ENCODE measurements at regions not wholly inside any gene's neighbourhood (a gene's known extent, or its start where the extent isn't known, plus 50 kb on each side); places are given as distances from the start of the nearest gene placed in this dataset.

GRCh38 chr16:17532338-17532995 is 61.7 kb upstream of the XYLT1 start:
- no peak for DNase-seq

DNA sequence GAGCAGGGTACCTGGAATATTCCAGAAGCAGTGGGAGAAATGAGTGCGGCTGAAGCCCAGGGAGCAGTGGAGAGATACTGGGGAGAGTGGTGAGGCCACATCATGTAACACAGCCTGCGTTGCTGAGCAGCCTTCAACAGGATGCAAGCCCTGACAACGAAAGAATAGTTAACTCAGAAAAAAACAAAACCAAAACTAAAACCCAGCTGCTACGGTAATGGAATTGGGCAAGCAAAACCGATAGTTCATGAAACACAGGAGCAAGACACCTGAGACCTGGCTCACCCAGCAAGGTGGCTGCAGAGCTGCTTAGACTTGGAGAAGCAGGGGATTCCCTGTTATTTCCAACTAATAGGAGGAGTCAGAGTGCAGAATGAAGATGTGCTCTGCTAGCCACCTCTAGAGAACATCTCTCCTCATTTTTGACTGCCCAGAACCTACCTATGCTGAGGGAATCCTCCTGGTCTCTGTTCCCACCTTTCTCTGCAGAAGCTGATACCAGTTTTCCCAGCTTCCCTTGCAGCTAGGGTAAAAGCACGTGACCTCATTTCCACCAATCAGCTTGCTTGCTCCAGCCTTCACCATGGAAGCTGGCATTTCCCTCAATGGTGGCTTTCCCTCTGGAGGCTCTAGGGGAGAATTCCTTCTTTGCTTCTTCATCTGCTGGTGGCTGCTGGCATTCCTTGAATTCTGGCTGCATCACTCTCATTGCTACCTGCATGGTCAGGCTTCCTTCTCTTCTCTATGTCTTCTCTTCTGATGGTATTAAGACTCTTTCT is 59.4 kb upstream of the XYLT1 start:
- no peak for DNase-seq

DNA sequence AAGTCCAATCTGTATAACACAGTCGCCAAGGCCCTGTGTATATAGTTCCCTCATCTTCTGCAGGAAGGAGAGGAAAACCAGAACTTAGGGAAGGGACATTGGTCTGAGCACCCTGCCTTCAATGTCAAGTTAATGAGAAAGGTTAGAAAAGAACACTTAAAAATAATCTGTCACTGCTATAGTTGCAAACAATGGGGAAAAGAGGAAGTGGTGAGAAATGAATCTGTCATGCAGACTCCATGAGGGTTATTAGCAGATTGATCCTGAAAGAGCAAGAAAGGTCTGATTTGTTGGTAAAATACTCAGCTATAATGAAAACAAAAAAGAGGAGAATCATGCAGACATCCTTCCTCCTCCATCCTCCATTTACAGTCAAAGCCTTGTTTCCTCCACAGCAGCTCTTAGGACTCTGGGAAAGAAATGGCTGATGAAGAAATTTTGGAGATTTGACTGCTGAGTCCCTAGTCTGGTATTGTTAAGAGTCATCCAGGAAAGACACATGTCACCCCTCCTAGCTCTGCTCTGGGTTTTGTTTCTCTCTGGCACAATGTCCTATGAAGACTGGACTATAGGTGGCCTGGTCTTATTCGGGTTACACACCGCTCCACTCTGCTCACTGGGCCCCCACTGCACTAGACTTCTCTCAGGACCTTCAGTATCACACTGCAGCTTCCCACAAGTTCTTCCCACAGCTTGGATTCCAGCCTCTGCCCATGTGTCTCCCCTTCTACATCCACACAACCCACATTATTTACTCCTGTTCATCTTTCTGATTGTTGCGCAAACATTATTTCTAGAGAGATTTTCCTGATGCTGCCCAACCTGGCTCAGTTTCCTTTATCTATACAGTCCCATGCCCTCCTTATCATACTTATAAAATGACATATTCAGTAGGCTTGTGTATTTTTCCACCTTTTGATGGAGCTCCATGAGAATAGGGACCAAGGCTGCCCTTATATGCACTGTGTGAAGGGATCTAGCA is 56.5 kb upstream of the XYLT1 start:
- DNase-seq, result no peak

- DNase-seq, result no peak
Observed at GRCh38 chr16:17524656-17525055, 53.9 kb upstream of the XYLT1 start.

DNA sequence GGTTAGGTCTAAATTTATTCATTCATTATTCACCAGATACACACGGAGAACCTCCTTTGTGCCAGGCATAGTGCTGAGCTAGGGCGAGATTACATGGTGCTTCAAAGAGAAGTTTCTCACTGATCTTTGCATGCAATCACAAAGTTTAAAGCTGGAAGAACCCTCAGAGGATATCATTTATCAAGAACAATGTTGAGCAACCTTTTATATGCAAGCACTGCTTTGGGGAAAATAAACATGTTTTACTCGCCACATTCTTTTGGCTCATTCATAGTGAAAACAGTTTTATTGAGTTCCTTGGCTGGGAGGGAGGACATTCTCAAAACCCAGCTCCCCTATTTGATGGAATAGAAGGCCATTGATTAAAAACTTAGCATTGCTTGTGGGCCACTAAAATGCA is 49.8 kb upstream of the XYLT1 start:
- DNase-seq, result no peak
